HCT116 (cell line): ENCODE measurements at regions not wholly inside any gene's neighbourhood (a gene's known extent, or its start where the extent isn't known, plus 50 kb on each side); places are given as distances from the start of the nearest gene placed in this dataset.

Experiments
- ATAC-seq: fragments of 200-7000 bp; cut with Tn5 transposase; 2 replicates; pipeline ENCODE4 v1.9.1; 2020; ENCODE audit warnings: mild to moderate bottlenecking, moderate library complexity
- BruUV-seq: library from RNA; stranded (reverse); fragments of 400-500 nt; replicated peaks from 2 replicates; lab custom pipeline; 2021; lab: Mats Ljungman, UMichigan
- CTCF ChIA-PET: fragments of 300-600 bp; sonication (Branson Sonifier 250); formaldehyde crosslinking; loops from one replicate; lab custom pipeline; 2021; ENCODE audit warnings: antibody characterized with exemption; lab: Charles Lee
- POLR2A ChIA-PET: fragments of 300-600, 350-600 bp; sonication (Branson Sonifier 250); formaldehyde crosslinking; loops from one replicate; lab custom pipeline; 2021; ENCODE audit warnings: antibody characterized with exemption; lab: Charles Lee
- RAD21 ChIA-PET, 2 experiments: fragments of 300-600 bp; sonication (Branson Sonifier 250); formaldehyde crosslinking; loops; one replicate each; lab custom pipeline; 2023; ENCODE audit warnings: low total read pairs in 2 of 2; ENCODE audit not compliant: uncharacterized antibody in 2 of 2, unreplicated experiment in 2 of 2, low non-redundant PET in 1 of 2; lab: Charles Lee
- DNase-seq: peaks from one replicate; pipeline ENCODE4 v3.0.0-alpha.2; 2010; ENCODE audit warnings: low read depth, low spot score
- H2AFZ ChIP-seq: fragments of 200-600 bp; shearing (Covaris generic), sonication (generic); 2 replicates; pipeline ENCODE4 v1.6.1; 2017; ENCODE audit warnings: low read depth, mixed run types, mixed read lengths, antibody characterized with exemption, low read length; ENCODE audit not compliant: poor library complexity, severe bottlenecking
- H3K27ac ChIP-seq: 2 replicates; pipeline ENCODE4 v1.5.1; 2012; ENCODE audit warnings: low read depth, low read length
- H3K27me3 ChIP-seq: fragments of 200-600 bp; sonication (generic); 2 replicates; pipeline ENCODE4 v1.6.1; 2016; ENCODE audit warnings: mixed run types, low read length, mixed read lengths; ENCODE audit not compliant: insufficient read depth
- H3K36me3 ChIP-seq, 2 experiments: fragments of 200-500 bp in 1 of 2; fragments of 200-600 bp in 1 of 2; sonication (Bioruptor generic) in 1 of 2; sonication (generic) in 1 of 2; 2 replicates each; pipeline versions ENCODE4 v1.5.1 to v1.6.1; 2014 to 2016; ENCODE audit warnings: low read length in 2 of 2, inconsistent platforms in 1 of 2, mixed read lengths in 1 of 2, mixed run types in 1 of 2; ENCODE audit not compliant: insufficient read depth in 2 of 2, control insufficient read depth in 1 of 2
- H3K4me1 ChIP-seq, 2 experiments: fragments of 200-600 bp in 1 of 2; sonication (generic) in 1 of 2; 2 replicates each; pipeline versions ENCODE4 v1.5.1 to v1.6.1; 2012 to 2017; ENCODE audit warnings: low read length in 2 of 2, inconsistent platforms in 1 of 2, mild to moderate bottlenecking in 1 of 2, mixed read lengths in 1 of 2, mixed run types in 1 of 2, moderate library complexity in 1 of 2; ENCODE audit not compliant: insufficient read depth in 2 of 2, control insufficient read depth in 1 of 2
- H3K4me2 ChIP-seq: fragments of 200-600 bp; sonication (generic); 2 replicates; pipeline ENCODE4 v1.6.1; 2017; ENCODE audit warnings: mixed run types, low read length, mixed read lengths
- H3K4me3 ChIP-seq, 2 experiments: fragments of 200-600 bp in 1 of 2; sonication (generic) in 1 of 2; replicated peaks in 1 of 2; 2 replicates each; pipeline ENCODE4 v1.5.1; 2011 to 2016; ENCODE audit warnings: low read length in 2 of 2, control low read depth in 1 of 2, low read depth in 1 of 2, mild to moderate bottlenecking in 1 of 2, mixed read lengths in 1 of 2, mixed run types in 1 of 2
- H3K79me2 ChIP-seq: fragments of 200-600 bp; sonication (generic); 2 replicates; pipeline ENCODE4 v1.6.1; 2017; ENCODE audit warnings: mild to moderate bottlenecking, mixed run types, low read length, moderate library complexity, mixed read lengths; ENCODE audit not compliant: insufficient read depth
- H3K9ac ChIP-seq: fragments of 200-600 bp; sonication (generic); 2 replicates; pipeline ENCODE4 v1.6.1; 2016; ENCODE audit warnings: low read length, mixed read lengths
- H3K9me2 ChIP-seq: fragments of 200-600 bp; sonication (generic), shearing (Covaris generic); 2 replicates; pipeline ENCODE4 v1.6.1; 2017; ENCODE audit warnings: mixed run types, mild to moderate bottlenecking, moderate library complexity; ENCODE audit not compliant: insufficient read depth
- H3K9me3 ChIP-seq, 2 experiments: fragments of 200-500 bp in 1 of 2; fragments of 200-600 bp in 1 of 2; sonication (Bioruptor generic) in 1 of 2; sonication (generic) in 1 of 2; 2 replicates each; pipeline ENCODE4 v1.6.1; 2014 to 2017; ENCODE audit warnings: low read length in 2 of 2, mixed read lengths in 2 of 2, inconsistent platforms in 1 of 2, low read depth in 1 of 2, mild to moderate bottlenecking in 1 of 2, mixed run types in 1 of 2, moderate library complexity in 1 of 2; ENCODE audit not compliant: control insufficient read depth in 1 of 2, insufficient read depth in 1 of 2
- H4K20me1 ChIP-seq: fragments of 200-600 bp; sonication (generic), shearing (Covaris generic); 2 replicates; pipeline ENCODE4 v1.6.1; 2017; ENCODE audit warnings: mixed run types, mild to moderate bottlenecking, moderate library complexity; ENCODE audit not compliant: insufficient read depth
- CBX3 ChIP-seq: IDR thresholded peaks from 2 replicates; pipeline ENCODE4 v1.6.1; 2012; ENCODE audit warnings: low read depth
- CEBPB ChIP-seq: IDR thresholded peaks from 2 replicates; pipeline ENCODE4 v1.6.1; 2012; ENCODE audit warnings: low read depth
- EZH2 ChIP-seq: fragments of 200-600 bp; sonication (generic); IDR thresholded peaks from 2 replicates; pipeline ENCODE4 v1.6.1; 2017; ENCODE audit warnings: antibody characterized with exemption, mixed run types
- FOSL1 ChIP-seq: IDR thresholded peaks from 2 replicates; pipeline ENCODE4 v1.6.1; 2012; ENCODE audit warnings: low read depth
- RAD21 ChIP-seq: IDR thresholded peaks from 2 replicates; pipeline ENCODE4 v1.6.1; 2012; ENCODE audit warnings: low read depth, mild to moderate bottlenecking
- SP1 ChIP-seq: IDR thresholded peaks from 2 replicates; pipeline ENCODE4 v1.6.1; 2012; ENCODE audit warnings: low read depth
- SRF ChIP-seq: IDR thresholded peaks from 2 replicates; pipeline ENCODE4 v1.6.1; 2012; ENCODE audit warnings: low read depth
- TCF7L2 ChIP-seq: IDR thresholded peaks from 2 replicates; pipeline ENCODE4 v1.7.0; 2011; ENCODE audit warnings: borderline replicate concordance, inconsistent platforms; ENCODE audit not compliant: insufficient read depth, insufficient read length; ENCODE audit errors: extremely low read depth
- YY1 ChIP-seq: IDR thresholded peaks from 2 replicates; pipeline ENCODE4 v1.6.1; 2011; ENCODE audit warnings: low read length, low read depth, moderate library complexity, mild to moderate bottlenecking; ENCODE audit not compliant: insufficient replicate concordance; ENCODE audit errors: extremely low read depth
- ZFX ChIP-seq: fragments of 450-650 bp; IDR thresholded peaks from 2 replicates; pipeline ENCODE4 v1.6.1; 2017
- ZNF274 ChIP-seq: fragments of 200-500 bp; sonication (Bioruptor generic); IDR thresholded peaks from 2 replicates; pipeline ENCODE4 v1.6.1; 2014; ENCODE audit warnings: mild to moderate bottlenecking, low read depth, low read length, inconsistent platforms
- intact Hi-C: fragments of 100-400 bp; cut with micrococcal nuclease; formaldehyde crosslinking; loops from 2 replicates; pipeline ENCODE4 v1.10.0; 2022
- TF ChIP-seq, protein P1 (sequence below), 3 experiments: fragments of 200-600 bp in 1 of 3; sonication (generic) in 1 of 3; IDR thresholded peaks in 2 of 3; conservative IDR thresholded peaks in 1 of 3; 2 replicates each; pipeline ENCODE4 v1.5.1; 2012 to 2017; ENCODE audit warnings: low read depth in 2 of 3, low read length in 2 of 3, antibody characterized with exemption in 1 of 3, borderline replicate concordance in 1 of 3, control low read depth in 1 of 3, mild to moderate bottlenecking in 1 of 3, mixed read lengths in 1 of 3, mixed run types in 1 of 3, moderate library complexity in 1 of 3; ENCODE audit not compliant: insufficient read depth in 1 of 3
- TF ChIP-seq, protein P2 (sequence below): IDR thresholded peaks from 2 replicates; pipeline ENCODE4 v1.6.1; 2012
- TF ChIP-seq, protein P3 (sequence below): IDR thresholded peaks from 2 replicates; pipeline ENCODE4 v1.6.1; 2012; ENCODE audit warnings: low read depth

DNA sequence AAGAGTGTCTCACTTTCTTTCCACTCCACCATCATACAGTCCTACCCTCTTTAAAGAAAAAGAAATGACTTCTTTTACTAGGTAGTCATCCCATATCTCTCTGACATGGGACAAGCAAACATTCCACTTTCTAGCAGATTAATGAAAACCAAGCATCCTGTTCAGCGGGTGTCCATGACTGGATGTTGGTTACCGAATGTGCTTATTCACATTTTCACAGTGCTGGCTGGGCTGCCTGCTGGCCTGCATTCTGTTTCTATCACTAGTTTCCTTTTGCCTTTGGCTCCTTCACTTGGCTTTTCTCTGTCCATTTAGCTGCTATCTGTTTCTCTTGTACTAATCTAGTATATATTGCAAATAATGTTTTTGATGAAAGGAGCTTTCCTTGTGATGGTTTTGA, 598.4 kb downstream of the RWDD3 start (continued):
- TF ChIP-seq, protein P1, sequence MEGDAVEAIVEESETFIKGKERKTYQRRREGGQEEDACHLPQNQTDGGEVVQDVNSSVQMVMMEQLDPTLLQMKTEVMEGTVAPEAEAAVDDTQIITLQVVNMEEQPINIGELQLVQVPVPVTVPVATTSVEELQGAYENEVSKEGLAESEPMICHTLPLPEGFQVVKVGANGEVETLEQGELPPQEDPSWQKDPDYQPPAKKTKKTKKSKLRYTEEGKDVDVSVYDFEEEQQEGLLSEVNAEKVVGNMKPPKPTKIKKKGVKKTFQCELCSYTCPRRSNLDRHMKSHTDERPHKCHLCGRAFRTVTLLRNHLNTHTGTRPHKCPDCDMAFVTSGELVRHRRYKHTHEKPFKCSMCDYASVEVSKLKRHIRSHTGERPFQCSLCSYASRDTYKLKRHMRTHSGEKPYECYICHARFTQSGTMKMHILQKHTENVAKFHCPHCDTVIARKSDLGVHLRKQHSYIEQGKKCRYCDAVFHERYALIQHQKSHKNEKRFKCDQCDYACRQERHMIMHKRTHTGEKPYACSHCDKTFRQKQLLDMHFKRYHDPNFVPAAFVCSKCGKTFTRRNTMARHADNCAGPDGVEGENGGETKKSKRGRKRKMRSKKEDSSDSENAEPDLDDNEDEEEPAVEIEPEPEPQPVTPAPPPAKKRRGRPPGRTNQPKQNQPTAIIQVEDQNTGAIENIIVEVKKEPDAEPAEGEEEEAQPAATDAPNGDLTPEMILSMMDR (IDR thresholded peaks at IDR 0.05 in 2 of 3, conservative IDR thresholded peaks at IDR 0.05 in 1 of 3; ENCODE audit: borderline replicate concordance in 1 of 3, insufficient read depth in 1 of 3, low read depth in 2 of 3, low read length in 2 of 3): no peak
- TF ChIP-seq, protein P2, sequence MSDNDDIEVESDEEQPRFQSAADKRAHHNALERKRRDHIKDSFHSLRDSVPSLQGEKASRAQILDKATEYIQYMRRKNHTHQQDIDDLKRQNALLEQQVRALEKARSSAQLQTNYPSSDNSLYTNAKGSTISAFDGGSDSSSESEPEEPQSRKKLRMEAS: no peak

DNA sequence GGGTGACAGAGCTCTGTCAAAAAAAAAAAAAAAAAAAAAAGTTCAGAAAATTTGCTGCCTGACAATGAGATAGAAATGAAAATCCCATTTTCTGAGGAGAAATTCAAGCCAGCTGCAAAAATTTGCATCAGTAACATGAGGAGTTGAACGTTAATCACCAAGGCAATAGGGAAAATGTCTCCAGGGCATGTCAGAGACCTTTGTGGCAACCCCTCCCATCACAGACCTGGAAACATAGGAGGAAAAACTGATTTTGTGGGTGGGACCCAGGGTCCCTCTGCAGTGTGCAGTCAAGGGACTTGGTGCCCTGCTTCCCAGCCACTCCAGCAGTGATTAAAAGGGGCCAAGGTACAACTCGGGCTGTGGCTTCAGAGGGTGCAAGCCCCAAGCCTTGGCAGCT, 615.4 kb downstream of the RWDD3 start:
- Histone ChIP-seq H3K4me3 (no peak overlapping the region), H3K9ac (no peak overlapping the region), H3K4me1 (no peaks in the 10 kb centered on the region), H3K79me2 (no peaks in the 10 kb centered on the region), H4K20me1 (no peaks in the 10 kb centered on the region), H3K36me3 (no peaks in the 10 kb centered on the region), H3K27me3 (no peaks in the 10 kb centered on the region; the same call in 1 of the 2 replicates), H3K9me3 (no peaks in the 10 kb centered on the region), H3K9me2 (no peaks in the 10 kb centered on the region), H2AFZ (no peak overlapping the region), H3K27ac (no peak overlapping the region), H3K4me2 (no peak overlapping the region)
- no peak for DNase-seq
- POLR2A ChIA-PET: no interaction called here
- no peak for ATAC-seq
- intact Hi-C loops: no loop called here
- TF ChIP-seq CEBPB: no peak
- CTCF ChIA-PET: no interaction called here
- RAD21 ChIA-PET: no interaction called here
- BruUV-seq: no TSS peak

DNA sequence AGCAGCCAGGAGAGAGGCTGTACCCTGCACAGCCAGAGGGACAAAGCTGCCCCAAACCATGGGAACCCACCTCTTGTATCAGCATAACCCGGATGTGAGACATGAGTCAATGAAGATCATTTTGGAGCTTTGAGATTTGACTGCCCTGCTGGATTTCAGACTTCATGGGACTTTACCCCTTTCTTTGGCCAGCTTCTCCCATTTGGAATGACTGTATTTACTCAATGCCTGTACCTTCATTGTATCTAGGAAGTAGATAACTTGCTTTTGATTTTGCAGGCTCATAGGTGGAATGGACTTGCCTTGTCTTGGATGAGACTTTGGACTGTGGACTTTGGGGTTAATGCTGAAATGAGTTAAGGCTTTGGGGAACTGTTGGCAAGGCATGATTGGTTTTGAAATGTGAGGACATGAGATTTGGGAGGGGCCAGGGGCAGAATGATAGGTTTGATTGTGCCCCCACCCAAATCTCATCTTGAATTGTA, 616.2 kb downstream of the RWDD3 start:
- H3K9me3 ChIP-seq: no peaks in the 10 kb centered on the region
- H2AFZ ChIP-seq: no peak overlapping the region
- H3K4me1 ChIP-seq: no peaks in the 10 kb centered on the region
- no peaks in the 10 kb centered on the region; the same call in 1 of the 2 replicates for H3K27me3 ChIP-seq
- H3K9me2 ChIP-seq: no peaks in the 10 kb centered on the region
- CTCF ChIA-PET: no interaction called here
- no peaks in the 10 kb centered on the region for H3K36me3 ChIP-seq
- DNase-seq (no peak), ATAC-seq (no peak)
- no peak overlapping the region for H3K4me2 ChIP-seq
- intact Hi-C loops: no loop called here
- no peak overlapping the region for H3K4me3 ChIP-seq
- RAD21 ChIA-PET: no interaction called here
- no peak overlapping the region for H3K9ac ChIP-seq
- no peak overlapping the region for H3K27ac ChIP-seq
- no peaks in the 10 kb centered on the region for H4K20me1 ChIP-seq
- no peaks in the 10 kb centered on the region for H3K79me2 ChIP-seq
- BruUV-seq: no TSS peak
- POLR2A ChIA-PET: no interaction called here
- TF ChIP-seq RAD21: no peak
- no peak for TF ChIP-seq YY1
- no peak for TF ChIP-seq FOSL1
- no peak for TF ChIP-seq CEBPB
- no peak for TF ChIP-seq EZH2
- no peak for TF ChIP-seq SP1
- TF ChIP-seq, protein P3, sequence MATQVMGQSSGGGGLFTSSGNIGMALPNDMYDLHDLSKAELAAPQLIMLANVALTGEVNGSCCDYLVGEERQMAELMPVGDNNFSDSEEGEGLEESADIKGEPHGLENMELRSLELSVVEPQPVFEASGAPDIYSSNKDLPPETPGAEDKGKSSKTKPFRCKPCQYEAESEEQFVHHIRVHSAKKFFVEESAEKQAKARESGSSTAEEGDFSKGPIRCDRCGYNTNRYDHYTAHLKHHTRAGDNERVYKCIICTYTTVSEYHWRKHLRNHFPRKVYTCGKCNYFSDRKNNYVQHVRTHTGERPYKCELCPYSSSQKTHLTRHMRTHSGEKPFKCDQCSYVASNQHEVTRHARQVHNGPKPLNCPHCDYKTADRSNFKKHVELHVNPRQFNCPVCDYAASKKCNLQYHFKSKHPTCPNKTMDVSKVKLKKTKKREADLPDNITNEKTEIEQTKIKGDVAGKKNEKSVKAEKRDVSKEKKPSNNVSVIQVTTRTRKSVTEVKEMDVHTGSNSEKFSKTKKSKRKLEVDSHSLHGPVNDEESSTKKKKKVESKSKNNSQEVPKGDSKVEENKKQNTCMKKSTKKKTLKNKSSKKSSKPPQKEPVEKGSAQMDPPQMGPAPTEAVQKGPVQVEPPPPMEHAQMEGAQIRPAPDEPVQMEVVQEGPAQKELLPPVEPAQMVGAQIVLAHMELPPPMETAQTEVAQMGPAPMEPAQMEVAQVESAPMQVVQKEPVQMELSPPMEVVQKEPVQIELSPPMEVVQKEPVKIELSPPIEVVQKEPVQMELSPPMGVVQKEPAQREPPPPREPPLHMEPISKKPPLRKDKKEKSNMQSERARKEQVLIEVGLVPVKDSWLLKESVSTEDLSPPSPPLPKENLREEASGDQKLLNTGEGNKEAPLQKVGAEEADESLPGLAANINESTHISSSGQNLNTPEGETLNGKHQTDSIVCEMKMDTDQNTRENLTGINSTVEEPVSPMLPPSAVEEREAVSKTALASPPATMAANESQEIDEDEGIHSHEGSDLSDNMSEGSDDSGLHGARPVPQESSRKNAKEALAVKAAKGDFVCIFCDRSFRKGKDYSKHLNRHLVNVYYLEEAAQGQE: no peak
- TF ChIP-seq TCF7L2: no peak
- TF ChIP-seq SRF: no peak
- TF ChIP-seq ZNF274: no peak
- no peak for TF ChIP-seq CBX3
- TF ChIP-seq ZFX: no peak
